K562 (cell line): ENCODE measurements at regions not wholly inside any gene's neighbourhood (a gene's known extent, or its start where the extent isn't known, plus 50 kb on each side); places are given as distances from the start of the nearest gene placed in this dataset.

Experiments
- ATAC-seq: fragments of 200-7000 bp; cut with Tn5 transposase; 3 replicates; pipeline ENCODE4 v1.9.1; 2020; ENCODE audit warnings: moderate library complexity
- BruUV-seq: library from RNA; stranded (reverse); fragments of 400-500 nt; replicated peaks from 2 replicates; lab custom pipeline; 2021; lab: Mats Ljungman, UMichigan
- CTCF ChIA-PET: fragments of 300-600 bp; formaldehyde crosslinking; extraction: SDS; loops from one replicate; lab custom pipeline; 2021; ENCODE audit warnings: low intra/inter-chr PET ratio; lab: Yijun Ruan, JAX
- POLR2A ChIA-PET: fragments of 300-600, 350-650 bp; sonication (Branson Sonifier 250); formaldehyde crosslinking; extraction: SDS; loops from one replicate; lab custom pipeline; 2021; ENCODE audit warnings: antibody characterized with exemption, inconsistent platforms; lab: Yijun Ruan, JAX
- DNase-seq, 4 experiments: peaks; one replicate each; pipeline versions ENCODE4 v3.0.0 to v3.0.0-alpha.2; 2011 to 2018; ENCODE audit warnings: low spot score in 3 of 4, mixed read lengths in 3 of 4; ENCODE audit errors: extremely low read depth in 1 of 4
- FAIRE-seq: peaks from 2 replicates; lab custom pipeline; 2011; peaks lifted over from hg19 to GRCh38; lab: Jason Lieb, UNC
- H2AFZ ChIP-seq: 2 replicates; pipeline ENCODE4 v1.6.0; 2011; ENCODE audit warnings: low read depth, low read length, control low read depth, inconsistent platforms
- H3K27ac ChIP-seq: fragments of 200-600 bp; 3 replicates; pipeline ENCODE4 v1.8.0; 2011; ENCODE audit warnings: low read depth, mild to moderate bottlenecking, control low read depth, inconsistent platforms, low read length, moderate library complexity, mixed read lengths; ENCODE audit errors: extremely low read depth
- H3K27me3 ChIP-seq, 2 experiments: fragments of 300-600 bp in 1 of 2; 2 replicates in 1 of 2; 3 replicates in 1 of 2; pipeline versions ENCODE4 v1.6.0 to v1.8.0; 2011; ENCODE audit warnings: inconsistent platforms in 2 of 2, low read length in 2 of 2, mild to moderate bottlenecking in 1 of 2, mixed read lengths in 1 of 2, moderate library complexity in 1 of 2; ENCODE audit not compliant: control insufficient read depth in 2 of 2, insufficient read depth in 2 of 2
- H3K36me3 ChIP-seq: fragments of 300-600 bp; 3 replicates; pipeline ENCODE4 v1.8.0; 2011; ENCODE audit warnings: mild to moderate bottlenecking, low read length, inconsistent platforms; ENCODE audit not compliant: control insufficient read depth, insufficient read depth
- H3K4me1 ChIP-seq, 2 experiments: fragments of 200-600 bp in 1 of 2; replicated peaks in 1 of 2; 2 replicates in 1 of 2; 3 replicates in 1 of 2; pipeline versions ENCODE4 v1.5.1 to v1.8.0; 2011; ENCODE audit warnings: inconsistent platforms in 2 of 2, low read length in 2 of 2, mild to moderate bottlenecking in 1 of 2, mixed read lengths in 1 of 2, moderate library complexity in 1 of 2; ENCODE audit not compliant: control insufficient read depth in 2 of 2, insufficient read depth in 2 of 2
- H3K4me2 ChIP-seq: 2 replicates; pipeline ENCODE4 v1.6.1; 2011; ENCODE audit warnings: low read length, control low read depth, inconsistent platforms, mixed read lengths; ENCODE audit not compliant: insufficient read depth
- H3K4me3 ChIP-seq: fragments of 200-600 bp; sonication (generic), shearing (Covaris generic); 2 replicates; pipeline ENCODE4 v1.5.1; 2016; ENCODE audit warnings: control low read depth, inconsistent platforms
- H3K79me2 ChIP-seq: fragments of 200-600 bp; 3 replicates; pipeline ENCODE4 v1.8.0; 2011; ENCODE audit warnings: low read length, inconsistent platforms; ENCODE audit not compliant: control insufficient read depth, insufficient read depth
- H3K9ac ChIP-seq, 2 experiments: 2 replicates each; pipeline versions ENCODE4 v1.6.0 to v1.6.1; 2011; ENCODE audit warnings: low read depth in 2 of 2, low read length in 2 of 2, control low read depth in 1 of 2, inconsistent platforms in 1 of 2, mild to moderate bottlenecking in 1 of 2, mixed read lengths in 1 of 2; ENCODE audit not compliant: insufficient read depth in 1 of 2
- H3K9me1 ChIP-seq: one replicate; pipeline ENCODE4 v1.6.0; 2011; ENCODE audit warnings: inconsistent platforms, mild to moderate bottlenecking, low read length, moderate library complexity; ENCODE audit not compliant: control insufficient read depth, insufficient read depth
- H3K9me3 ChIP-seq: replicated peaks from 2 replicates; pipeline ENCODE4 v1.5.1; 2011; ENCODE audit warnings: low read depth, low read length, inconsistent platforms; ENCODE audit not compliant: control insufficient read depth, insufficient read depth
- H4K20me1 ChIP-seq: replicated peaks from 2 replicates; pipeline ENCODE4 v1.6.1; 2011; ENCODE audit warnings: low read length, inconsistent platforms, mixed read lengths; ENCODE audit not compliant: control insufficient read depth, insufficient read depth
- CHD2 ChIP-seq: IDR thresholded peaks from 2 replicates; pipeline ENCODE4 v1.6.1; 2011; ENCODE audit warnings: low read depth, low read length
- ETV1 ChIP-seq: fragments of 450-650 bp; conservative IDR thresholded peaks from 2 replicates; pipeline ENCODE4 v1.6.1; 2016; ENCODE audit warnings: missing genetic modification characterization, control low read depth, low read depth, missing compliant biosample characterization
- ETV6 ChIP-seq, 3 experiments: fragments of 150-350 bp in 1 of 3; sonication (generic) in 1 of 3; formaldehyde crosslinking in 1 of 3; IDR thresholded peaks; 2 replicates each; pipeline versions ENCODE4 v1.6.1 to v1.8.0; 2014 to 2022; ENCODE audit warnings: borderline replicate concordance in 2 of 3, low read depth in 2 of 3, antibody characterized with exemption in 1 of 3, low read length in 1 of 3, mild to moderate bottlenecking in 1 of 3, missing genetic modification reagents in 1 of 3
- GABPB2 ChIP-seq: fragments of 250-450 bp; sonication (Bioruptor Pico); conservative IDR thresholded peaks from 2 replicates; pipeline ENCODE4 v1.5.1; 2021; ENCODE audit warnings: mild to moderate bottlenecking
- HDAC2 ChIP-seq: fragments of 450-650 bp; IDR thresholded peaks from 2 replicates; pipeline ENCODE4 v1.6.1; 2016; ENCODE audit warnings: mild to moderate bottlenecking
- HNRNPLL ChIP-seq: fragments of 200-400 bp; formaldehyde crosslinking; IDR thresholded peaks from 2 replicates; pipeline ENCODE4 v1.6.1; 2017; ENCODE audit warnings: low read length, low read depth, mild to moderate bottlenecking; ENCODE audit not compliant: poor library complexity, severe bottlenecking
- KDM2B ChIP-seq: fragments of 250-450 bp; sonication (Bioruptor Pico); IDR thresholded peaks from 2 replicates; pipeline ENCODE4 v1.8.0; 2021; ENCODE audit warnings: mild to moderate bottlenecking, moderate library complexity
- LEF1 ChIP-seq: fragments of 450-650 bp; IDR thresholded peaks from 2 replicates; pipeline ENCODE4 v1.6.1; 2016; ENCODE audit warnings: mild to moderate bottlenecking
- MYC ChIP-seq, 2 experiments: fragments of 250-450 bp in 1 of 2; sonication (Bioruptor Pico) in 1 of 2; IDR thresholded peaks; 2 replicates each; pipeline versions ENCODE4 v1.5.1 to v1.6.1; 2012 to 2021; ENCODE audit warnings: low read depth in 2 of 2, borderline replicate concordance in 1 of 2, improper control_type of control experiment in 1 of 2, low read length in 1 of 2, mild to moderate bottlenecking in 1 of 2, moderate library complexity in 1 of 2
- NR2F6 ChIP-seq: fragments of 450-650 bp; formaldehyde crosslinking; IDR thresholded peaks from 2 replicates; pipeline ENCODE4 v1.4.0; 2020; ENCODE audit warnings: mild to moderate bottlenecking
- PCBP1 ChIP-seq: fragments of 200-400 bp; formaldehyde crosslinking; IDR thresholded peaks from 2 replicates; pipeline ENCODE4 v1.6.1; 2018; ENCODE audit warnings: mild to moderate bottlenecking, low read depth, low read length; ENCODE audit not compliant: poor library complexity, severe bottlenecking
- SUPT5H ChIP-seq: fragments of 450-650 bp; IDR thresholded peaks from 2 replicates; pipeline ENCODE4 v1.6.1; 2016
- YBX1 ChIP-seq: fragments of 450-650 bp; IDR thresholded peaks from 2 replicates; pipeline ENCODE4 v1.7.1; 2016; ENCODE audit warnings: mild to moderate bottlenecking
- ZNF507 ChIP-seq: conservative IDR thresholded peaks from 2 replicates; pipeline ENCODE4 v1.6.1; 2017; ENCODE audit warnings: missing genetic modification characterization, missing compliant biosample characterization
- ZNF79 ChIP-seq: fragments of 250-450 bp; sonication (Bioruptor Pico); IDR thresholded peaks from 2 replicates; pipeline ENCODE4 v1.4.0; 2020; ENCODE audit warnings: low read depth, mild to moderate bottlenecking, moderate library complexity
- whole genome bisulfite sequencing: fragments of 100-300 bp; shearing (Covaris generic); methylation state at CpG from one replicate; pipeline ENCODE4 v1.1.6; 2016; ENCODE audit warnings: low coverage, mixed read lengths; ENCODE audit not compliant: insufficient coverage; ENCODE audit errors: missing lambda C conversion rate; 5-methylcytosine and 5-hydroxymethylcytosine counted together
- in situ Hi-C: fragments of 300-500 bp; cut with MboI; formaldehyde crosslinking; loops from 4 replicates; pipeline ENCODE4 v1.15.0; 2018; ENCODE audit warnings: inconsistent platforms, mixed read lengths
- intact Hi-C: fragments of 100-400 bp; cut with micrococcal nuclease; formaldehyde crosslinking; loops from 2 replicates; pipeline ENCODE4 v1.14.2; 2022
- TF ChIP-seq, protein P1 (sequence below): fragments of 450-650 bp; IDR thresholded peaks from 2 replicates; pipeline ENCODE4 v1.6.1; 2016; ENCODE audit warnings: mild to moderate bottlenecking
- TF ChIP-seq, protein P2 (sequence below): sonication (generic); formaldehyde crosslinking; IDR thresholded peaks from 2 replicates; pipeline ENCODE4 v1.9.0; 2022; ENCODE audit warnings: mild to moderate bottlenecking, missing genetic modification reagents

DNA sequence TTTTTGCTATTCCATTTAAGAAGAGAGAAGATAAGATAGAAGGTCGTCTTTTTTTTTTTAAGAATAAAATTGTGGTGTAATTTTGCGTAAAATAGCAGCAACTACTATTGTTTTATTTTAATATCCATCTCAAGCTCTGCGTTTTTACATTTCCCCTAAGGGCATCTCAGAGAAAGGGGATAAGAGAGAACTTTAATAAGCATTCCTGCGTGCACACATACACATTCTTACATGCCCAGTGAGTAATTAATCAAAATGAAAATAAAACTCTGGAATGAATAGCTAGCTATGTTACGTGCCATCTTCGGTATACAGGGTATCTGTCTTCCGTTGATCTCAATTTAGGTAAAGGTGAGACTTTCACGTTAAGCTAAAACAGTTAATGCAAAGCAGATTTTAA lies 200.3 kb upstream of the TENM3 start:
- TF ChIP-seq HDAC2 = no peak
- TF ChIP-seq GABPB2 (CRISPR knock-in tag) = no peak
- TF ChIP-seq HNRNPLL = no peak
- TF ChIP-seq LEF1 = no peak
- no peak for TF ChIP-seq KDM2B (CRISPR knock-in tag)
- no peak for TF ChIP-seq YBX1
- TF ChIP-seq ETV1 (tag) = no peak
- TF ChIP-seq ZNF79 (CRISPR knock-in tag) = no peak
- TF ChIP-seq NR2F6 = no peak
- no peak for TF ChIP-seq MYC (IDR thresholded peaks at IDR 0.05; ENCODE audit: low read depth, low read length)
- TF ChIP-seq MYC (CRISPR knock-in tag; IDR thresholded peaks at IDR 0.05; ENCODE audit: borderline replicate concordance, low read depth) = no peak
- no peak for TF ChIP-seq CHD2
- no peak for TF ChIP-seq PCBP1
- no peak for TF ChIP-seq ZNF507 (tag)
- TF ChIP-seq, protein P1, sequence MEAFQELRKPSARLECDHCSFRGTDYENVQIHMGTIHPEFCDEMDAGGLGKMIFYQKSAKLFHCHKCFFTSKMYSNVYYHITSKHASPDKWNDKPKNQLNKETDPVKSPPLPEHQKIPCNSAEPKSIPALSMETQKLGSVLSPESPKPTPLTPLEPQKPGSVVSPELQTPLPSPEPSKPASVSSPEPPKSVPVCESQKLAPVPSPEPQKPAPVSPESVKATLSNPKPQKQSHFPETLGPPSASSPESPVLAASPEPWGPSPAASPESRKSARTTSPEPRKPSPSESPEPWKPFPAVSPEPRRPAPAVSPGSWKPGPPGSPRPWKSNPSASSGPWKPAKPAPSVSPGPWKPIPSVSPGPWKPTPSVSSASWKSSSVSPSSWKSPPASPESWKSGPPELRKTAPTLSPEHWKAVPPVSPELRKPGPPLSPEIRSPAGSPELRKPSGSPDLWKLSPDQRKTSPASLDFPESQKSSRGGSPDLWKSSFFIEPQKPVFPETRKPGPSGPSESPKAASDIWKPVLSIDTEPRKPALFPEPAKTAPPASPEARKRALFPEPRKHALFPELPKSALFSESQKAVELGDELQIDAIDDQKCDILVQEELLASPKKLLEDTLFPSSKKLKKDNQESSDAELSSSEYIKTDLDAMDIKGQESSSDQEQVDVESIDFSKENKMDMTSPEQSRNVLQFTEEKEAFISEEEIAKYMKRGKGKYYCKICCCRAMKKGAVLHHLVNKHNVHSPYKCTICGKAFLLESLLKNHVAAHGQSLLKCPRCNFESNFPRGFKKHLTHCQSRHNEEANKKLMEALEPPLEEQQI = no peak
- TF ChIP-seq, protein P2, sequence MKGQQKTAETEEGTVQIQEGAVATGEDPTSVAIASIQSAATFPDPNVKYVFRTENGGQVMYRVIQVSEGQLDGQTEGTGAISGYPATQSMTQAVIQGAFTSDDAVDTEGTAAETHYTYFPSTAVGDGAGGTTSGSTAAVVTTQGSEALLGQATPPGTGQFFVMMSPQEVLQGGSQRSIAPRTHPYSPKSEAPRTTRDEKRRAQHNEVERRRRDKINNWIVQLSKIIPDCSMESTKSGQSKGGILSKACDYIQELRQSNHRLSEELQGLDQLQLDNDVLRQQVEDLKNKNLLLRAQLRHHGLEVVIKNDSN (CRISPR knock-in tag) = no peak
- TF ChIP-seq ETV6 (IDR thresholded peaks at IDR 0.05; ENCODE audit: borderline replicate concordance in 1 of 2, low read depth in 2 of 2, low read length in 1 of 2) = no peak
- TF ChIP-seq ETV6 (CRISPR knock-in tag; IDR thresholded peaks at IDR 0.05; ENCODE audit: borderline replicate concordance) = no peak
- TF ChIP-seq SUPT5H = no peak
- H3K4me3 ChIP-seq = no peak overlapping the region
- 1% methylated on average over 7 of the region's 8 CpGs for WGBS
- no TSS peak for BruUV-seq
- H3K27me3 ChIP-seq = no peaks in the 10 kb centered on the region
- DNase-seq = no peak
- ATAC-seq = no peak
- no peak overlapping the region for H3K27ac ChIP-seq
- no peak overlapping the region for H3K9ac ChIP-seq
- no peaks in the 10 kb centered on the region for H3K9me3 ChIP-seq
- POLR2A ChIA-PET = no interaction called here
- intact Hi-C loops = no loop called here
- H4K20me1 ChIP-seq = no peaks in the 10 kb centered on the region
- no peaks in the 10 kb centered on the region for H3K4me1 ChIP-seq
- H3K9me1 ChIP-seq = no peaks in the 10 kb centered on the region
- no peaks in the 10 kb centered on the region for H3K36me3 ChIP-seq
- CTCF ChIA-PET = no interaction called here
- H3K79me2 ChIP-seq = no peaks in the 10 kb centered on the region
- no peak overlapping the region for H2AFZ ChIP-seq
- H3K4me2 ChIP-seq = no peak overlapping the region
- FAIRE-seq = no peak
- in situ Hi-C loops = no loop called here
